ENCODE measurements at regions not wholly inside any gene's neighbourhood (a gene's known extent, or its start where the extent isn't known, plus 50 kb on each side); places are given as distances from the start of the nearest gene placed in this dataset.

DNA sequence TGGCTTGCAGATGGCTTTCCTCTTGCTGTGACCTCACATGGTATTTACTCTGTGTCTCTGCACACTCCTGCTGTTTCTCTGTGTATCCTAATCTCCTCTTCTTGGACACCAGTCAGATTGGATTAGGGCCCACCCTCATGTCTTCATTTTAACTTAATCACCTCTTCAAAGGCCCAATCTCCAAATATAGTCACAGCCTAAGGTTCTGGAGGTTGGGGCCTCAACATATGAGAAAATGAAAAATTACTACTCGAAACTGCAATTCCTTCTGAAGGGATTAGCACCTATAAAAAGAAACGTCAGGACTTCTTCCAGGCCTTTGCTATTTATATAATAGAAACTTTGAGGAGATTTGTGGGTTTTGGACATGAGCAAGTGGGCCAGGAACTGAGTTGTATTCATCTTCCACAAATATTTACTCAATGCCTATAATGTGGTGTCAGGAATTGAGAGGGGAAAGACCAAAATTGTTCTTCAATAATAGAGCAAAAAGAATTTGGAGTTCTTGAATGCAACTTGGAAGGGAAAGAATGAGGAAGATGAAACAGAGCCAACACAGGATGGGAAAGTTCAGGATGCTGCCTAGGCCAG lies 270.0 kb upstream of the FN1 start:
- Histone ChIP-seq H3K27ac (no peak overlapping the region), H3K4me3 (no peak overlapping the region), H3K27me3 (ENCODE audit: insufficient read depth in 3 of 3, low read length in 2 of 3) (no peaks in the 10 kb centered on the region), H3K9me3 (no peaks in the 10 kb centered on the region), H3K36me3 (ENCODE audit: insufficient read depth in 1 of 2, low read depth in 1 of 2) (no peaks in the 10 kb centered on the region), H3K4me1 (no peaks in the 10 kb centered on the region)
- intact Hi-C loops (cut with DNase I): no loop called here
- TF ChIP-seq, protein P1, sequence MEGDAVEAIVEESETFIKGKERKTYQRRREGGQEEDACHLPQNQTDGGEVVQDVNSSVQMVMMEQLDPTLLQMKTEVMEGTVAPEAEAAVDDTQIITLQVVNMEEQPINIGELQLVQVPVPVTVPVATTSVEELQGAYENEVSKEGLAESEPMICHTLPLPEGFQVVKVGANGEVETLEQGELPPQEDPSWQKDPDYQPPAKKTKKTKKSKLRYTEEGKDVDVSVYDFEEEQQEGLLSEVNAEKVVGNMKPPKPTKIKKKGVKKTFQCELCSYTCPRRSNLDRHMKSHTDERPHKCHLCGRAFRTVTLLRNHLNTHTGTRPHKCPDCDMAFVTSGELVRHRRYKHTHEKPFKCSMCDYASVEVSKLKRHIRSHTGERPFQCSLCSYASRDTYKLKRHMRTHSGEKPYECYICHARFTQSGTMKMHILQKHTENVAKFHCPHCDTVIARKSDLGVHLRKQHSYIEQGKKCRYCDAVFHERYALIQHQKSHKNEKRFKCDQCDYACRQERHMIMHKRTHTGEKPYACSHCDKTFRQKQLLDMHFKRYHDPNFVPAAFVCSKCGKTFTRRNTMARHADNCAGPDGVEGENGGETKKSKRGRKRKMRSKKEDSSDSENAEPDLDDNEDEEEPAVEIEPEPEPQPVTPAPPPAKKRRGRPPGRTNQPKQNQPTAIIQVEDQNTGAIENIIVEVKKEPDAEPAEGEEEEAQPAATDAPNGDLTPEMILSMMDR (IDR thresholded peaks at IDR 0.05): no peak
- ATAC-seq (no peak), DNase-seq (no peak)
- WGBS, 3 donors: 44 to 47% (median 46%) methylated on average over 2 of the region's 2 CpGs

DNA sequence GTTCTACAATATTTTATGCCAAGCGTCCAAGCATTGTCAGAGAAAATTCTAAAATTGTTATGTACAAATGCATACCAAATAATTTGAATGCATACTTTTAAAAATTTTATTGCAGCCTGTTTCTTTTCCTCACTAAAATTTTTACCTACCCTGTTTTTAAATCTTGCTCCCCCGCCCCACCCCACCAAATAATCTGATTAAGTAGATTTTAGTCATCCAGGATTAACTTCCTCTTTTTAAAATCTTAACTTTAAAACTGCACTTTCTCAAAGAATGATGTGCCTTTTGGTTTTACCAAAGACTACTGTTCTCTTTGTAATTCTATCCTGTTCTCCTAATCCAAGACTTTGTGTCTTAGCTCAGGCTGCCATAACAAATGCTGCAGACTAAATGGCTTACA lies 269.4 kb upstream of the FN1 start:
- Histone ChIP-seq H3K4me1 (no peaks in the 10 kb centered on the region), H3K36me3 (ENCODE audit: insufficient read depth in 1 of 2, low read depth in 1 of 2) (no peaks in the 10 kb centered on the region), H3K9me3 (no peaks in the 10 kb centered on the region), H3K27ac (no peak overlapping the region), H3K27me3 (ENCODE audit: insufficient read depth in 3 of 3, low read length in 2 of 3) (no peaks in the 10 kb centered on the region), H3K4me3 (no peak overlapping the region)
- WGBS, 3 donors: 87 to 93% (median 93%) methylated on average over 2 of the region's 2 CpGs
- DNase-seq: no peak
- TF ChIP-seq, protein P1 (IDR thresholded peaks at IDR 0.05): no peak
- ATAC-seq: no peak
- intact Hi-C loops (cut with DNase I): no loop called here

DNA sequence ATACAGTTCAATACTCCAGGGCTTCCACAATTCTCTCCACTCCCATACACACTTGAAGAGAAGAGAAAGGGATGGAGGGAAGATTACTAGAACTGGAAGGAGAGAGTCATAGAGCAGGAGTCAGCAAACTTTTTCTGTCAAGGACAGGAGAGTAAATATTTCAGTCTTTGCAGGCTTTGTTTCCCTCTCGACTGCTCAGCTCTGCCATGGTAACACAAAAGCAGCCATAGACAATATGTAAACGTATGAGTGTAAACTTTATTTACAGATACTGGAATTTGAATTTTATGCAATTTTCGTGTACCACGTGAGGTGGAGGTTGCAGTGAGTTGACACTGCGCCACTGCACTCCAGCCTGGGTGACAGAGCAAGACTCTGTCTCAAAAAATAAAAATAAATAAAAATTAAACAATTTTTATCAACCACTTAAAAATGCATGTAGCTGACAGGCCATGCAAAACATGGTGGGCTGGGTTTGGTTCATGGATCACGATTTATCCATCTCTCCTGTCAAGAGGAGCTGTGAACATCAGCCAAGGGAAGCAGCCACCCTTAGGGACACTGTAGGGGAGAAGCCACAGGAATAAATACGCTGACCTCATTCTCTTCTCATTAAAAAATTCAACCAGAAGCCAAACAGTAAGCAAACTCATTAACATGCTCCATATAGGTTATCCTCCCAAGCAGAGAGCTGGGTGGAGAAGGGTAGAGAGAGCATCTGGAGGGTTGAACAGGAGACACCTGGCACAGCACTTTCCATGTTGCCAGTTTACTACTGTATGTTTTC lies 266.4 kb upstream of the FN1 start:
- DNase-seq (no peak), ATAC-seq (no peak)
- no peaks in the 10 kb centered on the region for H3K27me3 ChIP-seq (ENCODE audit: insufficient read depth in 3 of 3, low read length in 2 of 3)
- intact Hi-C loops (cut with DNase I): no loop called here
- no peak overlapping the region for H3K4me3 ChIP-seq
- H3K27ac ChIP-seq: no peak overlapping the region
- TF ChIP-seq, protein P1 (IDR thresholded peaks at IDR 0.05): no peak
- H3K36me3 ChIP-seq (ENCODE audit: insufficient read depth in 1 of 2, low read depth in 1 of 2): no peaks in the 10 kb centered on the region
- no peaks in the 10 kb centered on the region for H3K4me1 ChIP-seq
- 81 to 84% (median 83%) methylated on average over 7 of the region's 7 CpGs for WGBS, 3 donors
- H3K9me3 ChIP-seq: no peaks in the 10 kb centered on the region

DNA sequence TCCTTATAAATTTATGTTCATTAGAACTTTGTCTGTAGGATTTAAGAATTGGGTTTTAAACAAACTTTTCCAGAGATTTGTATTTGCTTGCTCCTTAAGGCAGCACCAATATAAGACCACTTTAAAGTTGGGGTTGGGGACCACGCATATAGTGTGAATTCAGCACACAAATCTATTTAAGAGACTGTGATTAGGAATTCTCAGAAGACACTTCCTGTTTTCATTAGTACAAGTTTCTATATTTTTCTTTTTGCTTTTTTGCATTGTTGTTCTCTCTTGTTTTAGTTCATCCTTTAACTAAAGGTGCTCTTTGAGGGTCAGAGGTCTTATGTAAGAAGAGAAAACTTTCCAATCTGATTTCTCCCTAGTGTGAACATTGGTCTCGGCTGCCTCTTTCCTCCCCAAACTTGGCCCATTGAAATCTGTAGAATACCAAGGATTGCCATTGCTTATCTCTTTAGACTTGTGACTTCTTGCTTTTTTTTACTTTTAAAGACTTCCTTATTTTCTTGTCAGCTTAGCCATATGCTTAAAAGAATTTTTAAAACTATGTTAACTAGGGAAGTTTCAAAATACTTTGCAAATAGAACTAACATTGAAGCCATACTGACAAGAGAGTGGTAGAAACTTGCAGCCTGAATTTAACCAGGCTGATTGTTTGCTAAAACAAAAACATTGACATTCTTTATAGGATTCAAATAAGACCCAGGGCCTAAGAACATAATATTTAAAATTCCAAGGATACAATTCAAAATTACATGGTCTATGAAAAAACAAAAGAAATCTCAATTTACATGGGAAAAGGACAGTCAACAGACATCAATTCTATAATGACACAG lies 264.1 kb upstream of the FN1 start:
- TF ChIP-seq, protein P1 (IDR thresholded peaks at IDR 0.05): no peak
- 93 to 97% (median 95%) methylated on average over 2 of the region's 2 CpGs for WGBS, 3 donors
- no peaks in the 10 kb centered on the region for H3K36me3 ChIP-seq (ENCODE audit: insufficient read depth in 1 of 2, low read depth in 1 of 2)
- no peaks in the 10 kb centered on the region for H3K4me1 ChIP-seq
- intact Hi-C loops (cut with DNase I): no loop called here
- DNase-seq: no peak
- no peak overlapping the region for H3K4me3 ChIP-seq
- H3K27me3 ChIP-seq (ENCODE audit: insufficient read depth in 3 of 3, low read length in 2 of 3): no peaks in the 10 kb centered on the region
- no peak for ATAC-seq
- H3K27ac ChIP-seq: no peak overlapping the region
- no peaks in the 10 kb centered on the region for H3K9me3 ChIP-seq

Data from psoas muscle (tissue), 7 donors.